K562 (cell line): ENCODE measurements at regions not wholly inside any gene's neighbourhood (a gene's known extent, or its start where the extent isn't known, plus 50 kb on each side); places are given as distances from the start of the nearest gene placed in this dataset.

ENCODE experiments used
- ATAC-seq: fragments of 200-7000 bp; cut with Tn5 transposase; 3 replicates; pipeline ENCODE4 v1.9.1; 2020; ENCODE audit warnings: moderate library complexity
- BruUV-seq: library from RNA; stranded (reverse); fragments of 400-500 nt; replicated peaks from 2 replicates; lab custom pipeline; 2021; lab: Mats Ljungman, UMichigan
- CTCF ChIA-PET: fragments of 300-600 bp; formaldehyde crosslinking; extraction: SDS; loops from one replicate; lab custom pipeline; 2021; ENCODE audit warnings: low intra/inter-chr PET ratio; lab: Yijun Ruan, JAX
- POLR2A ChIA-PET: fragments of 300-600, 350-650 bp; sonication (Branson Sonifier 250); formaldehyde crosslinking; extraction: SDS; loops from one replicate; lab custom pipeline; 2021; ENCODE audit warnings: antibody characterized with exemption, inconsistent platforms; lab: Yijun Ruan, JAX
- DNase-seq, 4 experiments: peaks; one replicate each; pipeline versions ENCODE4 v3.0.0 to v3.0.0-alpha.2; 2011 to 2018; ENCODE audit warnings: low spot score in 3 of 4, mixed read lengths in 3 of 4; ENCODE audit errors: extremely low read depth in 1 of 4
- FAIRE-seq: peaks from 2 replicates; lab custom pipeline; 2011; peaks lifted over from hg19 to GRCh38; lab: Jason Lieb, UNC
- H2AFZ ChIP-seq: 2 replicates; pipeline ENCODE4 v1.6.0; 2011; ENCODE audit warnings: low read depth, low read length, control low read depth, inconsistent platforms
- H3K27ac ChIP-seq: fragments of 200-600 bp; 3 replicates; pipeline ENCODE4 v1.8.0; 2011; ENCODE audit warnings: low read depth, mild to moderate bottlenecking, control low read depth, inconsistent platforms, low read length, moderate library complexity, mixed read lengths; ENCODE audit errors: extremely low read depth
- H3K27me3 ChIP-seq, 2 experiments: fragments of 300-600 bp in 1 of 2; 2 replicates in 1 of 2; 3 replicates in 1 of 2; pipeline versions ENCODE4 v1.6.0 to v1.8.0; 2011; ENCODE audit warnings: inconsistent platforms in 2 of 2, low read length in 2 of 2, mild to moderate bottlenecking in 1 of 2, mixed read lengths in 1 of 2, moderate library complexity in 1 of 2; ENCODE audit not compliant: control insufficient read depth in 2 of 2, insufficient read depth in 2 of 2
- H3K36me3 ChIP-seq: fragments of 300-600 bp; 3 replicates; pipeline ENCODE4 v1.8.0; 2011; ENCODE audit warnings: mild to moderate bottlenecking, low read length, inconsistent platforms; ENCODE audit not compliant: control insufficient read depth, insufficient read depth
- H3K4me1 ChIP-seq, 2 experiments: fragments of 200-600 bp in 1 of 2; replicated peaks in 1 of 2; 2 replicates in 1 of 2; 3 replicates in 1 of 2; pipeline versions ENCODE4 v1.5.1 to v1.8.0; 2011; ENCODE audit warnings: inconsistent platforms in 2 of 2, low read length in 2 of 2, mild to moderate bottlenecking in 1 of 2, mixed read lengths in 1 of 2, moderate library complexity in 1 of 2; ENCODE audit not compliant: control insufficient read depth in 2 of 2, insufficient read depth in 2 of 2
- H3K4me2 ChIP-seq: 2 replicates; pipeline ENCODE4 v1.6.1; 2011; ENCODE audit warnings: low read length, control low read depth, inconsistent platforms, mixed read lengths; ENCODE audit not compliant: insufficient read depth
- H3K4me3 ChIP-seq: fragments of 200-600 bp; sonication (generic), shearing (Covaris generic); 2 replicates; pipeline ENCODE4 v1.5.1; 2016; ENCODE audit warnings: control low read depth, inconsistent platforms
- H3K79me2 ChIP-seq: fragments of 200-600 bp; 3 replicates; pipeline ENCODE4 v1.8.0; 2011; ENCODE audit warnings: low read length, inconsistent platforms; ENCODE audit not compliant: control insufficient read depth, insufficient read depth
- H3K9ac ChIP-seq, 2 experiments: 2 replicates each; pipeline versions ENCODE4 v1.6.0 to v1.6.1; 2011; ENCODE audit warnings: low read depth in 2 of 2, low read length in 2 of 2, control low read depth in 1 of 2, inconsistent platforms in 1 of 2, mild to moderate bottlenecking in 1 of 2, mixed read lengths in 1 of 2; ENCODE audit not compliant: insufficient read depth in 1 of 2
- H3K9me1 ChIP-seq: one replicate; pipeline ENCODE4 v1.6.0; 2011; ENCODE audit warnings: inconsistent platforms, mild to moderate bottlenecking, low read length, moderate library complexity; ENCODE audit not compliant: control insufficient read depth, insufficient read depth
- H3K9me3 ChIP-seq: replicated peaks from 2 replicates; pipeline ENCODE4 v1.5.1; 2011; ENCODE audit warnings: low read depth, low read length, inconsistent platforms; ENCODE audit not compliant: control insufficient read depth, insufficient read depth
- H4K20me1 ChIP-seq: replicated peaks from 2 replicates; pipeline ENCODE4 v1.6.1; 2011; ENCODE audit warnings: low read length, inconsistent platforms, mixed read lengths; ENCODE audit not compliant: control insufficient read depth, insufficient read depth
- ATF2 ChIP-seq: sonication (generic); formaldehyde crosslinking; IDR thresholded peaks from 2 replicates; pipeline ENCODE4 v1.8.1; 2022; ENCODE audit warnings: missing genetic modification reagents
- BRCA1 ChIP-seq, 2 experiments: fragments of 450-650 bp in 1 of 2; sonication (generic) in 1 of 2; formaldehyde crosslinking in 1 of 2; IDR thresholded peaks; 2 replicates each; pipeline versions ENCODE4 v1.5.0 to v1.6.1; 2017 to 2020; ENCODE audit warnings: mild to moderate bottlenecking in 1 of 2, missing genetic modification reagents in 1 of 2
- C11orf30 ChIP-seq: fragments of 450-650 bp; IDR thresholded peaks from 2 replicates; pipeline ENCODE4 v1.6.1; 2016; ENCODE audit warnings: low read depth, mild to moderate bottlenecking
- IRF9 ChIP-seq: fragments of 450-650 bp; IDR thresholded peaks from 2 replicates; pipeline ENCODE4 v1.6.1; 2016; ENCODE audit warnings: missing biosample characterization, missing genetic modification characterization
- MBD1 ChIP-seq: fragments of 250-450 bp; sonication (Bioruptor Pico); IDR thresholded peaks from 2 replicates; pipeline ENCODE4 v1.8.0; 2022; ENCODE audit warnings: inconsistent platforms
- RAD21 ChIP-seq, 2 experiments: fragments of 250-450 bp in 1 of 2; fragments of 450-650 bp in 1 of 2; sonication (Bioruptor Pico) in 1 of 2; formaldehyde crosslinking in 1 of 2; IDR thresholded peaks in 1 of 2; conservative IDR thresholded peaks in 1 of 2; 2 replicates each; pipeline versions ENCODE4 v1.4.0 to v1.8.0; 2020 to 2022; ENCODE audit warnings: mild to moderate bottlenecking in 2 of 2, moderate library complexity in 1 of 2
- RHOXF2B ChIP-seq: fragments of 250-450 bp; sonication (Bioruptor Pico); conservative IDR thresholded peaks from 2 replicates; pipeline ENCODE4 v1.5.1; 2021
- ZBED1 ChIP-seq: IDR thresholded peaks from 2 replicates; pipeline ENCODE4 v1.6.1; 2014
- WGBS: fragments of 100-300 bp; shearing (Covaris generic); methylation state at CpG from one replicate; pipeline ENCODE4 v1.1.6; 2016; ENCODE audit warnings: low coverage, mixed read lengths; ENCODE audit not compliant: insufficient coverage; ENCODE audit errors: missing lambda C conversion rate; 5-methylcytosine and 5-hydroxymethylcytosine counted together
- in situ Hi-C: fragments of 300-500 bp; cut with MboI; formaldehyde crosslinking; loops from 4 replicates; pipeline ENCODE4 v1.15.0; 2018; ENCODE audit warnings: inconsistent platforms, mixed read lengths
- intact Hi-C: fragments of 100-400 bp; cut with micrococcal nuclease; formaldehyde crosslinking; loops from 2 replicates; pipeline ENCODE4 v1.14.2; 2022

GRCh38 chr2:60281730-60282129 is 271.7 kb downstream of the BCL11A start (continued):
- TF ChIP-seq BRCA1 (IDR thresholded peaks at IDR 0.05) (no peak), BRCA1 (CRISPR knock-in tag; IDR thresholded peaks at IDR 0.05) (no peak)

- no TSS peak for BruUV-seq
- no peak for TF ChIP-seq MBD1
- TF ChIP-seq RHOXF2B (CRISPR knock-in tag), result no peak
- TF ChIP-seq C11orf30, result no peak
- TF ChIP-seq RAD21 (CRISPR knock-in tag; conservative IDR thresholded peaks at IDR 0.05 in 1 of 2, IDR thresholded peaks at IDR 0.05 in 1 of 2), result no peak
- TF ChIP-seq ZBED1, result no peak
- TF ChIP-seq ATF2 (CRISPR knock-in tag), result no peak
- TF ChIP-seq IRF9 (tag), result no peak
Observed at GRCh38 chr2:60280238-60280637, 273.2 kb downstream of the BCL11A start.

More at GRCh38 chr2:60280238-60280637, 273.2 kb downstream of the BCL11A start:
- CTCF ChIA-PET, result no interaction called here
- intact Hi-C loops, result no loop called here
- no peaks in the 10 kb centered on the region for H3K9me1 ChIP-seq
- no peak overlapping the region for H3K9ac ChIP-seq
- no peaks in the 10 kb centered on the region for H3K79me2 ChIP-seq
- no peak overlapping the region for H3K27ac ChIP-seq
- H3K4me1 ChIP-seq, result no peaks in the 10 kb centered on the region
- H3K36me3 ChIP-seq, result no peaks in the 10 kb centered on the region
- no peak overlapping the region for H3K4me3 ChIP-seq
- no peaks in the 10 kb centered on the region for H3K27me3 ChIP-seq
- H3K9me3 ChIP-seq, result no peaks in the 10 kb centered on the region
- no peaks in the 10 kb centered on the region; the same call in 1 of the 2 replicates for H4K20me1 ChIP-seq
- H2AFZ ChIP-seq, result no peak overlapping the region
- ATAC-seq (no peak), FAIRE-seq (no peak), DNase-seq (no peak)
- POLR2A ChIA-PET, result no interaction called here
- in situ Hi-C loops, result no loop called here
- 0% methylated on average over 3 of the region's 3 CpGs for whole genome bisulfite sequencing
- no peak overlapping the region for H3K4me2 ChIP-seq
